ENCODE measurements at regions not wholly inside any gene's neighbourhood (a gene's known extent, or its start where the extent isn't known, plus 50 kb on each side); places are given as distances from the start of the nearest gene placed in this dataset.

GRCh38 chr3:147620906-147621305 lies 211.7 kb downstream of the ZIC1 start:
- no peak for TF ChIP-seq CTCF (IDR thresholded peaks at IDR 0.05)
- TF ChIP-seq POLR2AphosphoS5 (IDR thresholded peaks at IDR 0.05), result no peak

All from breast epithelium (tissue), 3 donors.